ENCODE measurements at regions not wholly inside any gene's neighbourhood (a gene's known extent, or its start where the extent isn't known, plus 50 kb on each side); places are given as distances from the start of the nearest gene placed in this dataset.

DNA sequence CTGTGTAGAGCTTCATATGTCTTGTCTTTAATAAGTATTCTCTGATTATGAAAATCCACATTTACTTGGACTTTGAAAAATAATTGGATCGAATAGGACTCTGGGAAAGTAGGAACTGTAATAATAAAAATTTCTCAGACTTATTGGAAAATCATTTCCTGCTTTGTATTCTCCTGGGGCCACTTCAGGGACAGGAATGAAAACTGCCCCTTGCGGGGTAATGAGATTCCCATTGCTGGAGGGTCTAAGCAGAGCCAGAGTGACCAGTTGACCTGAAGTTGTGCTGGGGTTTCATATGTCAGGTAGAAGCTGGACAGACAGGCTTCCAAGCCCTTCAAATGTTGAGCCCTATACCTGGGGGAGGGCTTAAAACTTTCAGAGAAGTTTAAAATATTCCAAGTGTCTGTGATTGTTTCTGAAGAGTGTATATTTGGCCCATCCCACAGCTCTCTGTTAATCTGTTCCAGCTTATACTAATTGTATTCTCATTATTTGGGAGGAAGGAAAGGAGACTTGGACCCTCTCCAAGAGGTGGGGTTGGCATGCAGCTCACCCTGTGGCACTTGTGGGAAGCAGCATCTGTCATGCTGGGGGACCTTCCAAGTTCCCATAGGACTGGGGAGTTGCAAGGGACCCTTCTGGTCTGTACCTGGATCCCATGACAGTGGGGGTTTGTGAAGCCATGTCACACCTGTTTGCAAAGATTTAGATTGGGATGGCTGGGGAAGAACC, 268.7 kb upstream of the ATP5MC3 start:
- TF ChIP-seq, protein P1, sequence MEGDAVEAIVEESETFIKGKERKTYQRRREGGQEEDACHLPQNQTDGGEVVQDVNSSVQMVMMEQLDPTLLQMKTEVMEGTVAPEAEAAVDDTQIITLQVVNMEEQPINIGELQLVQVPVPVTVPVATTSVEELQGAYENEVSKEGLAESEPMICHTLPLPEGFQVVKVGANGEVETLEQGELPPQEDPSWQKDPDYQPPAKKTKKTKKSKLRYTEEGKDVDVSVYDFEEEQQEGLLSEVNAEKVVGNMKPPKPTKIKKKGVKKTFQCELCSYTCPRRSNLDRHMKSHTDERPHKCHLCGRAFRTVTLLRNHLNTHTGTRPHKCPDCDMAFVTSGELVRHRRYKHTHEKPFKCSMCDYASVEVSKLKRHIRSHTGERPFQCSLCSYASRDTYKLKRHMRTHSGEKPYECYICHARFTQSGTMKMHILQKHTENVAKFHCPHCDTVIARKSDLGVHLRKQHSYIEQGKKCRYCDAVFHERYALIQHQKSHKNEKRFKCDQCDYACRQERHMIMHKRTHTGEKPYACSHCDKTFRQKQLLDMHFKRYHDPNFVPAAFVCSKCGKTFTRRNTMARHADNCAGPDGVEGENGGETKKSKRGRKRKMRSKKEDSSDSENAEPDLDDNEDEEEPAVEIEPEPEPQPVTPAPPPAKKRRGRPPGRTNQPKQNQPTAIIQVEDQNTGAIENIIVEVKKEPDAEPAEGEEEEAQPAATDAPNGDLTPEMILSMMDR (IDR thresholded peaks at IDR 0.05), result no peak
- no peak for TF ChIP-seq POLR2A (IDR thresholded peaks at IDR 0.05)
- TF ChIP-seq POLR2AphosphoS5 (IDR thresholded peaks at IDR 0.05), result no peak
